ENCODE measurements at regions not wholly inside any gene's neighbourhood (a gene's known extent, or its start where the extent isn't known, plus 50 kb on each side); places are given as distances from the start of the nearest gene placed in this dataset.

DNA sequence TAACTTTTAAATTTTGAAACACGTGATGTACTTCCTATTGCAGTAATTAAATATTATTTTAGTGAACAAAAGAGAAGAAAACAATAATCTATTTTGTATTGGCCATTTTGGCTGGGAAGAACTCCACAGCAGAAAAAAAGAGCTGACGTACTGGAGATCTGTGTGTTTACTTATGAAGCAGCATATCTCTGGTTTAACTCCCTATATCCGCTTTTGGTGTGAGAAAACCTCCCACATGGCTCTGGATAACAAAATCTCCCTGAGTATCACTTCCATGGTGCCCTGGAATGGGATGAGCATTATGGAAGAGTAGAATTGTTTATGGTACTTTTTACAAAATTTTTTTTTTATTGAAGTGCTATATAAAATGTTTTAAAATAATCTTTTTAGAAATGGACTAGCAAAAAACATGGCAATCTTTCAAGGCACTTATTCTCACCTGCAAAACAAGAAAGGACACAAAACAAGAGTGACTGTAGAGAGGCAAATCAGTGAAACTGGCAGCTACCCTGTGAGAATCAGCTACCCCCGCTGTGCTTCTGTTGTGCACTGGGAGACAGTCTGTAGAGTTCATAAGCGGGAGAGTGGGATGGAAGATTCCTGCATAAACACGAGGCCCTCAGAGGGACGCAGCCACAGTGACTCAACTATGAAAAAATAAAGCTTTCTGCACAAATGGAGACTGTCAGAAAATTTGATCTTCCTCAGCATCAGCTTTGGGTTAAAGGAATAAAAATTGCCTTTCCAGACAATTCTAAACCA lies 762.2 kb upstream of the HS6ST1 start:
- intact Hi-C loops (cut with DNase I, micrococcal nuclease), result no loop called here
- peaks cover 0 to 3% of the 10 kb centered on the region in 2 experiments for H3K9me3 ChIP-seq (ENCODE audit: control insufficient read depth in 1 of 2, insufficient read depth in 1 of 2, low read length in 2 of 2)
- ATAC-seq (ENCODE audit: poor library complexity), result no peak
- no peak overlapping the region for H3K27ac ChIP-seq (ENCODE audit: low read depth in 1 of 2, low read length in 2 of 2)
- no peaks in the 10 kb centered on the region for H3K9me3 Mint-ChIP-seq
- no peaks in the 10 kb centered on the region for H3K36me3 Mint-ChIP-seq (ENCODE audit: low read depth)
- TF ChIP-seq, protein P1, sequence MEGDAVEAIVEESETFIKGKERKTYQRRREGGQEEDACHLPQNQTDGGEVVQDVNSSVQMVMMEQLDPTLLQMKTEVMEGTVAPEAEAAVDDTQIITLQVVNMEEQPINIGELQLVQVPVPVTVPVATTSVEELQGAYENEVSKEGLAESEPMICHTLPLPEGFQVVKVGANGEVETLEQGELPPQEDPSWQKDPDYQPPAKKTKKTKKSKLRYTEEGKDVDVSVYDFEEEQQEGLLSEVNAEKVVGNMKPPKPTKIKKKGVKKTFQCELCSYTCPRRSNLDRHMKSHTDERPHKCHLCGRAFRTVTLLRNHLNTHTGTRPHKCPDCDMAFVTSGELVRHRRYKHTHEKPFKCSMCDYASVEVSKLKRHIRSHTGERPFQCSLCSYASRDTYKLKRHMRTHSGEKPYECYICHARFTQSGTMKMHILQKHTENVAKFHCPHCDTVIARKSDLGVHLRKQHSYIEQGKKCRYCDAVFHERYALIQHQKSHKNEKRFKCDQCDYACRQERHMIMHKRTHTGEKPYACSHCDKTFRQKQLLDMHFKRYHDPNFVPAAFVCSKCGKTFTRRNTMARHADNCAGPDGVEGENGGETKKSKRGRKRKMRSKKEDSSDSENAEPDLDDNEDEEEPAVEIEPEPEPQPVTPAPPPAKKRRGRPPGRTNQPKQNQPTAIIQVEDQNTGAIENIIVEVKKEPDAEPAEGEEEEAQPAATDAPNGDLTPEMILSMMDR (IDR thresholded peaks at IDR 0.05), result no peak
- CTCF ChIA-PET, result no interaction called here
- POLR2A ChIA-PET, result no interaction called here
- H3K4me3 Mint-ChIP-seq, result no peak overlapping the region
- no peaks in the 10 kb centered on the region for H3K27me3 ChIP-seq (ENCODE audit: control insufficient read depth in 1 of 2, insufficient read depth in 2 of 2, low read length in 2 of 2)
- H3K36me3 ChIP-seq (ENCODE audit: insufficient read depth, low read length), result no peaks in the 10 kb centered on the region
- no peaks in the 10 kb centered on the region for H3K4me1 Mint-ChIP-seq (ENCODE audit: low read depth)
- no peak overlapping the region for H3K27ac Mint-ChIP-seq
- no peak overlapping the region for H3K4me3 ChIP-seq (ENCODE audit: low read length)
- peaks cover 4% of the 10 kb centered on the region for H3K27me3 Mint-ChIP-seq
- no peak for DNase-seq
- no peaks in the 10 kb centered on the region for H3K4me1 ChIP-seq (ENCODE audit: insufficient read depth, low read length)

DNA sequence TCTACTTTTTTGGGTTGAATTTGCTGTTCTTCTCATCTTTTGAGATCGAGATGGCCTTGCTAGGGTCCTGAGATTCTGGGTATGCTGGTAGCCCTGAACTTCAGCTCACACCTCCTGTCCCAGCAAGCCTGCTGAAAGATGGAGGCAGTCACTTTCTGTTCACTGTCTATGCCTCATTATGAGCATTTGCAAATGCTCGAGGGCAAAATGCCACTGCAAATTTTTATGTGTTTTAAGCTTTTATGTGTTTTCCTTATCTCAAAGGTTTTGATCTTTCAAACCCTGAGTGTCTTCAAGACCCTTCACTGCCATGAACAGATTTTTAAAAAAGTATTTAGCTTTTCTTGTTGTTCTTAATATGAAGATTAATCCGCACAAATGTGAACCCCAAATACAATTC lies 766.7 kb upstream of the HS6ST1 start:
- Histone ChIP-seq H3K4me1 (ENCODE audit: insufficient read depth, low read length) (no peaks in the 10 kb centered on the region), H3K9me3 (ENCODE audit: control insufficient read depth in 1 of 2, insufficient read depth in 1 of 2, low read length in 2 of 2) (no peaks in the 10 kb centered on the region), H3K4me3 (ENCODE audit: low read length) (no peak overlapping the region), H3K27ac (ENCODE audit: low read depth in 1 of 2, low read length in 2 of 2) (no peak overlapping the region), H3K27me3 (ENCODE audit: control insufficient read depth in 1 of 2, insufficient read depth in 2 of 2, low read length in 2 of 2) (no peaks in the 10 kb centered on the region), H3K36me3 (ENCODE audit: insufficient read depth, low read length) (no peaks in the 10 kb centered on the region)
- TF ChIP-seq, protein P1 (IDR thresholded peaks at IDR 0.05), result no peak
- POLR2A ChIA-PET, result no interaction called here
- H3K4me3 Mint-ChIP-seq, result no peak overlapping the region
- H3K9me3 Mint-ChIP-seq, result no peaks in the 10 kb centered on the region
- no peaks in the 10 kb centered on the region for H3K4me1 Mint-ChIP-seq (ENCODE audit: low read depth)
- no peaks in the 10 kb centered on the region for H3K36me3 Mint-ChIP-seq (ENCODE audit: low read depth)
- intact Hi-C loops (cut with DNase I, micrococcal nuclease), result no loop called here
- no peaks in the 10 kb centered on the region for H3K27me3 Mint-ChIP-seq
- CTCF ChIA-PET, result no interaction called here
- no peak overlapping the region for H3K27ac Mint-ChIP-seq
- ATAC-seq (ENCODE audit: poor library complexity) (no peak), DNase-seq (no peak)

DNA sequence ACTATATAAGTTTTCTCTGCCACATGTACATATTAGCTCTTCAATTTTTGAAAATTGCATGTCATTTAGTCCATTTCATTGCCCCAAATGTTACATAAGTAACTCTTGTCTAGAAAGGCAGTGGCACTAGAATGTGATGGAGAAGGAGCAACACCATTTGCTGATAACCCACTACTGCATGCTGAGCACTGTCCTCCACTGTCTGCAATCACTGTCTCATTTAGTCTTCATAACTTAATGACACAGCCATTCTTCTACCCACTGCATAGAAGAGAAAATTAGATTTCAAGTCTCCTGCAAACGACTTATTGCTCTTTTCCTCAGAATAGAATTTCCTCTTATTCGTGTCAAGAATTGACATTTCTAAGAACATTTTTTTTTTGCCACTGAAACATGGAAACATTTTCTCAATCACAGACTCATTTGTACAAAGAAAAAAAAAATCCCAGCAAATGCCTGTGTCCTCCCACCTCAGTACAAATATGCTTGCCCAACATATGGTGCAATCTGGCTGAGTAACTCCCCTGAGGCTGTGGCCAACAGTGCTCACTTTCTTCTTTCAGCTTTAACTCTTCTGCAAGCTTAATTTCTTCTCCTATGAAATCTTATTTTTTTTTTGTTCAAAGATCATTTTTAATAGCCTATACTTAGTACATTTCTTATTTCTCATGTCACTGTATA lies 768.6 kb upstream of the HS6ST1 start:
- DNase-seq (no peak), ATAC-seq (ENCODE audit: poor library complexity) (no peak)
- H3K4me3 ChIP-seq (ENCODE audit: low read length), result no peak overlapping the region
- no peaks in the 10 kb centered on the region for H3K36me3 ChIP-seq (ENCODE audit: insufficient read depth, low read length)
- no peaks in the 10 kb centered on the region for H3K4me1 Mint-ChIP-seq (ENCODE audit: low read depth)
- ChIA-PET POLR2A (no interaction called here), CTCF (no interaction called here)
- TF ChIP-seq, protein P1 (IDR thresholded peaks at IDR 0.05), result no peak
- no peaks in the 10 kb centered on the region for H3K27me3 Mint-ChIP-seq
- no peak overlapping the region for H3K4me3 Mint-ChIP-seq
- no peaks in the 10 kb centered on the region for H3K4me1 ChIP-seq (ENCODE audit: insufficient read depth, low read length)
- no peaks in the 10 kb centered on the region for H3K9me3 Mint-ChIP-seq
- H3K27ac ChIP-seq (ENCODE audit: low read depth in 1 of 2, low read length in 2 of 2), result no peak overlapping the region
- H3K36me3 Mint-ChIP-seq (ENCODE audit: low read depth), result no peaks in the 10 kb centered on the region
- no peaks in the 10 kb centered on the region for H3K27me3 ChIP-seq (ENCODE audit: control insufficient read depth in 1 of 2, insufficient read depth in 2 of 2, low read length in 2 of 2)
- intact Hi-C loops (cut with DNase I, micrococcal nuclease), result no loop called here
- no peaks in the 10 kb centered on the region for H3K9me3 ChIP-seq (ENCODE audit: control insufficient read depth in 1 of 2, insufficient read depth in 1 of 2, low read length in 2 of 2)
- no peak overlapping the region for H3K27ac Mint-ChIP-seq

Measured in CD4-positive, alpha-beta T cell (primary cell).